Colonic mucosa (tissue), 4 donors: ENCODE measurements at regions not wholly inside any gene's neighbourhood (a gene's known extent, or its start where the extent isn't known, plus 50 kb on each side); places are given as distances from the start of the nearest gene placed in this dataset.

Experiments used
- DNase-seq: peaks from one replicate; pipeline ENCODE4 v3.0.0-alpha.2; 2020
- H3K27ac ChIP-seq: fragments of 200-600 bp; one replicate; pipeline ENCODE4 v1.8.0; 2021
- H3K27me3 ChIP-seq: fragments of 200-600 bp; one replicate; pipeline ENCODE4 v1.8.0; 2021
- H3K36me3 ChIP-seq: fragments of 200-600 bp; one replicate; pipeline ENCODE4 v1.8.0; 2021
- H3K4me1 ChIP-seq: fragments of 200-600 bp; one replicate; pipeline ENCODE4 v1.8.0; 2021; ENCODE audit warnings: mild to moderate bottlenecking
- H3K4me3 ChIP-seq: fragments of 200-600 bp; one replicate; pipeline ENCODE4 v1.8.0; 2021
- H3K9ac ChIP-seq, 2 donors: one replicate each; pipeline ENCODE4 v1.7.0; 2013; ENCODE audit warnings: control low read depth in 2 of 2, low read depth in 2 of 2, low read length in 2 of 2
- H3K9me3 ChIP-seq: fragments of 200-600 bp; one replicate; pipeline ENCODE4 v1.8.0; 2021
- CTCF ChIP-seq: fragments of 200-600 bp; IDR thresholded peaks from one replicate; pipeline ENCODE4 v1.8.0; 2022; ENCODE audit warnings: antibody characterized with exemption, mild to moderate bottlenecking
- intact Hi-C: fragments of 100-400 bp; cut with DNase I; formaldehyde crosslinking; loops from one replicate; pipeline ENCODE4 v1.14.1; 2022
- donor health status: healthy.
- donor health status: DM: no; HTN: no; CAD: no.
- donor health status: DM: no; HTN: no; CAD: no.

DNA sequence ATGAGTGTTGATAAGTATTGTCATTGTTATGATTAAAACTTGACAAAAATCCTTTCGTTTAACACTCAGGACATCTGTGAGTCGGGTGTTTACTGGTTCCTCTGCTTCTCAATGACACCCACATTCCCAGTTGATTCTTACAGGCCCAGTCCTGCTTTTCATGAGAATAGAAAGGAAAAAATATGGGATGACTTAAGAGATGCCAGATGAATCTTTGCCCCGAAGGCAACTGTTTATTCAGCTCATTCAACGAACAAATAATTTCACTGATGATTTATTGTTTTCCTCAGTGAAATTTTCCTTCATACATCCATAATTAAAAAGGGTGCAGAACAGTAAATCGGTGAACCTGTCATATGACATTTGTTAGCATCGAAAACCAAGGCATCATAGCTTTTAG lies 452.4 kb upstream of the WWC1 start:
- intact Hi-C loops: no loop called here

DNA sequence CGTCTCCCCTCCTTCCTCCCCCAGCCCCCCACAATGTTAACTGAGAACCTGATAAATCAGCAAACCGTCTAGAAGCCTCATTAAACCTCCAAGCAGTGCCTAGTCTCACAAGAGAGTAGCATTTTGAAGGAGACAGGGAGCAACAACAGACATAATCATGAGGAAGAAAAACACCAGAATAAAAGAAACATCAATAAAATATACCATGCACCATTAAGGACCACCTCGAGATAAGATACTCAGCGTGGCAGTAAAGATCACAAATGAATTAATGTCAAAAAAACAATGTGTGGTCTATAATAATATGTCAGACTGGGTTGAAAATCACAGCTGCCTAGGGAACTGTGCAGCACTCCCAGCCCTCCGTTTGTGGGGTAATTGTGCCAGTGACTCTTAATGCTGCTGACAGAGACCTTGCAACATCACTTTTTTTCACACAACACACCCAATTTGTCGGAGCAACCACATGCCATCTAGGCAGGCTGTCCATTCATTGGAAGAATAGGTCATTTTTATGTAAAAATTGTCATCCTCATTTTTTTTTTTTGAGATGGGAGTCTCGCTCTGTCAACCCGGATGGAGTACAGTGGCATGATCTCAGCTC lies 450.8 kb upstream of the WWC1 start:
- H3K27me3 ChIP-seq: no peaks in the 10 kb centered on the region
- H3K4me3 ChIP-seq: no peak overlapping the region
- no peak for TF ChIP-seq CTCF
- H3K36me3 ChIP-seq: no peaks in the 10 kb centered on the region
- intact Hi-C loops: no loop called here
- H3K9ac ChIP-seq: no peak overlapping the region
- H3K9me3 ChIP-seq: no peaks in the 10 kb centered on the region
- H3K4me1 ChIP-seq: no peaks in the 10 kb centered on the region
- no peak overlapping the region for H3K27ac ChIP-seq
- no peak for DNase-seq

More for the DNA sequence above, 452.4 kb upstream of the WWC1 start:
- TF ChIP-seq CTCF: no peak
- Histone ChIP-seq H3K9me3 (no peaks in the 10 kb centered on the region), H3K4me1 (no peaks in the 10 kb centered on the region), H3K9ac (no peak overlapping the region), H3K36me3 (no peaks in the 10 kb centered on the region), H3K27me3 (no peaks in the 10 kb centered on the region), H3K27ac (no peak overlapping the region), H3K4me3 (no peak overlapping the region)
- no peak for DNase-seq

GRCh38 chr5:167843881-167844572 lies 447.4 kb upstream of the WWC1 start:
- H3K4me3 ChIP-seq: no peak overlapping the region
- intact Hi-C loops: no loop called here
- no peaks in the 10 kb centered on the region for H3K36me3 ChIP-seq
- TF ChIP-seq CTCF: no peak
- no peak overlapping the region for H3K9ac ChIP-seq
- no peaks in the 10 kb centered on the region for H3K4me1 ChIP-seq
- H3K27me3 ChIP-seq: no peaks in the 10 kb centered on the region
- H3K27ac ChIP-seq: no peak overlapping the region
- H3K9me3 ChIP-seq: no peaks in the 10 kb centered on the region
- DNase-seq: no peak

DNA sequence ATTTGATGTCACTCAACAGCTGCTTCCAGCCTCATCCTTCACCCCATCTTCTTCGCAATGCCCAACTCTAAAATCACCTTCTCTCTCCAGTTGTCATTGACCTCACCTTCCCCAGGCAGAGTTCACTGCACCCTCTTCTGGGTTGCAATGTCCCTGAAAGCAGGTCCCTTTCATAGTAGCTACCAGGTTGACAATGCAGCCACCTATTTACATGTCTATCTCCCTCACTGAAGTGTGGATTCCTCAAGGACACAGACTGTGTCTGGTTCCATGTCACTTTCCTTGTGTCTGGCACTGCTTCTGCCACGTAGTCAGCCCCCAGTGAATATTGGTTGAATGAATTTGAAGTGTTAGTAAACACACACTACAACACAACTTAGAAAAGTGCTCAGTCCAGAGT lies 445.5 kb upstream of the WWC1 start:
- Histone ChIP-seq H3K36me3 (no peaks in the 10 kb centered on the region), H3K9me3 (no peaks in the 10 kb centered on the region), H3K4me3 (no peak overlapping the region), H3K27ac (no peak overlapping the region), H3K27me3 (no peaks in the 10 kb centered on the region), H3K9ac (no peak overlapping the region), H3K4me1 (no peaks in the 10 kb centered on the region)
- no peak for TF ChIP-seq CTCF
- intact Hi-C loops: no loop called here
- DNase-seq: no peak

DNA sequence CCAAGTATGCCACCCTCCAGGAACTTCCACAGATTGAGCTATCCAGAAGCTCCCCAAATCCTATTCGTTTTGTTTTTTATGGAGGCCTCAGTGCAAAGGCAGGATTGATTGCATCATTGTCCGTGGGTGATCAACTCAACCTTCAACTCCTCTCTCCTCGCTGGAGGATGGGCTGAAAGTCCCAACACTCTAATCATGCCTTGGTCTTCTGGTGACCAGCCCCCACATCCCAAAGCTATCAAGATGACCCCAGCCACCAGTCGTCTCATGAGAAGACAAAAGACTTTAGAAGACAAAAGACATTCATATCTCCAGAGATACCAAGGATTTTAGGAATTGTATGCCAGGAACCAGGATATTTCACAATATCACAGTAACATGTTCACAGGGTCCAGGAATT lies 441.6 kb upstream of the WWC1 start:
- no peak for DNase-seq
- no peak for TF ChIP-seq CTCF
- no peaks in the 10 kb centered on the region for H3K36me3 ChIP-seq
- intact Hi-C loops: no loop called here
- no peaks in the 10 kb centered on the region for H3K9me3 ChIP-seq
- no peaks in the 10 kb centered on the region for H3K27me3 ChIP-seq
- no peaks in the 10 kb centered on the region for H3K4me1 ChIP-seq
- H3K4me3 ChIP-seq: no peak overlapping the region
- H3K9ac ChIP-seq: no peak overlapping the region
- no peak overlapping the region for H3K27ac ChIP-seq
